ENCODE measurements at regions not wholly inside any gene's neighbourhood (a gene's known extent, or its start where the extent isn't known, plus 50 kb on each side); places are given as distances from the start of the nearest gene placed in this dataset.
"Not testable (repeated sequence)": the region's sequence is repeated elsewhere in the genome, so short reads cannot be mapped to it uniquely, and the experiment has no call there.

- no peaks in the 10 kb centered on the region for H3K9me3 ChIP-seq
- 41 to 59% (median 50%) methylated on average over 3 of the region's 3 CpGs for WGBS, 3 donors
- no peak overlapping the region for H3K27ac ChIP-seq
- no peak overlapping the region for H3K4me3 ChIP-seq
- no peak for DNase-seq
- H3K36me3 ChIP-seq, result no peaks in the 10 kb centered on the region
- no peaks in the 10 kb centered on the region for H3K4me1 ChIP-seq (ENCODE audit: insufficient read depth)
- intact Hi-C loops (cut with DNase I), result no loop called here
- TF ChIP-seq POLR2A (IDR thresholded peaks at IDR 0.05), result no peak
- TF ChIP-seq, protein P1, sequence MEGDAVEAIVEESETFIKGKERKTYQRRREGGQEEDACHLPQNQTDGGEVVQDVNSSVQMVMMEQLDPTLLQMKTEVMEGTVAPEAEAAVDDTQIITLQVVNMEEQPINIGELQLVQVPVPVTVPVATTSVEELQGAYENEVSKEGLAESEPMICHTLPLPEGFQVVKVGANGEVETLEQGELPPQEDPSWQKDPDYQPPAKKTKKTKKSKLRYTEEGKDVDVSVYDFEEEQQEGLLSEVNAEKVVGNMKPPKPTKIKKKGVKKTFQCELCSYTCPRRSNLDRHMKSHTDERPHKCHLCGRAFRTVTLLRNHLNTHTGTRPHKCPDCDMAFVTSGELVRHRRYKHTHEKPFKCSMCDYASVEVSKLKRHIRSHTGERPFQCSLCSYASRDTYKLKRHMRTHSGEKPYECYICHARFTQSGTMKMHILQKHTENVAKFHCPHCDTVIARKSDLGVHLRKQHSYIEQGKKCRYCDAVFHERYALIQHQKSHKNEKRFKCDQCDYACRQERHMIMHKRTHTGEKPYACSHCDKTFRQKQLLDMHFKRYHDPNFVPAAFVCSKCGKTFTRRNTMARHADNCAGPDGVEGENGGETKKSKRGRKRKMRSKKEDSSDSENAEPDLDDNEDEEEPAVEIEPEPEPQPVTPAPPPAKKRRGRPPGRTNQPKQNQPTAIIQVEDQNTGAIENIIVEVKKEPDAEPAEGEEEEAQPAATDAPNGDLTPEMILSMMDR (IDR thresholded peaks at IDR 0.05), result no peak
- no peak for TF ChIP-seq EP300 (IDR thresholded peaks at IDR 0.05)
- no peaks in the 10 kb centered on the region for H3K27me3 ChIP-seq
Observed at GRCh38 chr10:56104487-56104886, 256.6 kb downstream of the ZWINT start.

- Histone ChIP-seq H3K4me3 (no peak overlapping the region), H3K27me3 (no peaks in the 10 kb centered on the region), H3K36me3 (no peaks in the 10 kb centered on the region), H3K4me1 (ENCODE audit: insufficient read depth) (no peaks in the 10 kb centered on the region), H3K27ac (no peak overlapping the region), H3K9me3 (no peaks in the 10 kb centered on the region)
- TF ChIP-seq POLR2A (IDR thresholded peaks at IDR 0.05) (no peak), EP300 (IDR thresholded peaks at IDR 0.05) (no peak)
- TF ChIP-seq, protein P1 (IDR thresholded peaks at IDR 0.05), result no peak
- no peak for DNase-seq
- 80 to 92% (median 88%) methylated on average over 2 of the region's 2 CpGs for WGBS, 3 donors
- intact Hi-C loops (cut with DNase I), result no loop called here
Observed at GRCh38 chr10:56096226-56096517, 264.9 kb downstream of the ZWINT start.

DNA sequence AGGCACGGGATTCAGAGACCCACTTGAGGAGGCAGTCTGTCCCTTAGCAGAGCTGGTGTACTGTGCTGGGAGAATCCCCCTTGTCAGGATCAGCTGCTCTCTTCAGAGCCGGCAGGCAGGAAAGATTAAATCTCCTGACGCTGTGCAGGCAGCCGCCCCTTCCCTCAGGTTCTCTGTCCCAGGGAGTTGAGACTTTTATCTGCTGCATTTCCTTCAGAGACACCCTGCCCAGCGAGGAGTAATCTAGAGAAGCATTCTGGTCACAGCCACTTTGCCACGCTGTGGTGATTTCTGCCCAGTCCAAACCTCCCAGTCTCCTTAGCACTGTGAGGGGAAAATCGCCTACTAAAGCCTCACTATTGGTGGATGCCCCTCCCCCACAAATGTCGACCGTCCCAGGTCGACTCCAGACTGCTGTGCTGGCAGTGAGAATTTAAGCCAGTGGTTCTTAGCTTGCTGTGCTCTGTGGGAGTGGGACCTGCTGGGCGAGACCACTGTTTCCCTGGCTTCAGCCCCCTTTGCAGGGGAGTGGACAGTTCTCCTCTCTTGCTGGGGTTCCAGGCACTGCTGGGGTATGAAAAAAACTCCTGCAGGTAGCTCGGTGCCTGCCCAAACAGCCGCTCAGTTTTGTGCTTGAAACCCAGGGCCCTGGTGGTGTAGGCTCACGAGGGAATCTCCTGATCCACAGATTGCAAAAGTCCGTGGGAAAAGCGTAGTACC is 265.4 kb downstream of the ZWINT start:
- H3K4me3 ChIP-seq, result no peak overlapping the region
- TF ChIP-seq, protein P1 (IDR thresholded peaks at IDR 0.05), result no peak
- TF ChIP-seq POLR2A (IDR thresholded peaks at IDR 0.05), result no peak
- TF ChIP-seq EP300 (IDR thresholded peaks at IDR 0.05), result no peak
- no peaks in the 10 kb centered on the region for H3K4me1 ChIP-seq (ENCODE audit: insufficient read depth)
- WGBS, 3 donors, result 68 to 73% (median 68%) methylated on average over 16 of the region's 16 CpGs
- no peaks in the 10 kb centered on the region for H3K9me3 ChIP-seq
- DNase-seq, result no peak
- H3K36me3 ChIP-seq, result no peaks in the 10 kb centered on the region
- intact Hi-C loops (cut with DNase I), result no loop called here
- no peak overlapping the region for H3K27ac ChIP-seq
- H3K27me3 ChIP-seq, result no peaks in the 10 kb centered on the region

DNA sequence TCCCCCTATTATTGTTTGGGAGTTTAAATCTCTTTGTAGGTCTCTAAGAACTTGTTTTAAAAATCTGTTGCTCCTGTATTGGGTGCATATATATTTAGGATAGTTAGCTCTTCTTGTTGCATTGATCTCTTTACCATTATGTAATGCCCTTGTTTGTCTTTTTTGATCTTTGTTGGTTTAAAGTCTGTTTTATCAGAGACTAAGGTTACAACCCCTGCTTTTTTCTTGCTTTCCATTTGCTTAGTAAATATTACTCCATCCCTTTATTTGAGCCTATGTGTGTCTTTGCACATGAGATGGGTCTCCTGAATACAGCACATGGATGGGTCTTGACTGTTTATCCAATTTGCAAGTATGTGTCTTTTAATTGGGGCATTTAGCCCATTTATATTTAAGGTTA is 267.4 kb downstream of the ZWINT start:
- H3K27me3 ChIP-seq; DNase-seq; H3K4me1 ChIP-seq (ENCODE audit: insufficient read depth); H3K4me3 ChIP-seq; H3K36me3 ChIP-seq; intact Hi-C loops (cut with DNase I); H3K9me3 ChIP-seq; H3K27ac ChIP-seq: not testable (repeated sequence)

DNA sequence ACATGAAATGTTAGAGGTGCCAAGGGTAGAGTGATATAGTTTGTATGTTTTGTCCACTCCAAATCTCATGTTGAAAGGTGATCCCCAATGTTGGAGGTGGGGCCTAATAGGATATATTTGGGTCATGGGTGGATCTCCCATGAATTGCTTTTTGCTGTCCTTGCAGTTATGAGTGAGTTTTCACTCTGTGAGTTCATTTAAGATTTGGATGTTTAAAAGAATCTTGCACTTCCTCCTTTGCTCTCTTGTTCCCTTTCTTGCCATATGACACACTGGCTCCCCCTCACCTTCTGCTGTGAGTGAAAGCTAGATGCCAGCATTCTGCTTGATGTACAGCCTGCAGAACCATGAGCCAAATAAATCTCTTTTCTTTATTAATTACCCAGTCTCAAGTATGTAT is 269.2 kb downstream of the ZWINT start:
- Histone ChIP-seq H3K36me3 (no peaks in the 10 kb centered on the region), H3K4me1 (ENCODE audit: insufficient read depth) (no peaks in the 10 kb centered on the region), H3K4me3 (no peak overlapping the region), H3K9me3 (no peaks in the 10 kb centered on the region), H3K27me3 (no peaks in the 10 kb centered on the region), H3K27ac (no peak overlapping the region)
- TF ChIP-seq, protein P1 (IDR thresholded peaks at IDR 0.05), result no peak
- TF ChIP-seq POLR2A (IDR thresholded peaks at IDR 0.05), result no peak
- no peak for TF ChIP-seq EP300 (IDR thresholded peaks at IDR 0.05)
- intact Hi-C loops (cut with DNase I), result no loop called here
- no peak for DNase-seq

Measured in ovary (tissue), 7 donors.